HEK293T (cell line): ENCODE measurements at regions not wholly inside any gene's neighbourhood (a gene's known extent, or its start where the extent isn't known, plus 50 kb on each side); places are given as distances from the start of the nearest gene placed in this dataset.

ENCODE experiments used
- BHLHE40 ChIP-seq: fragments of 450-650 bp; IDR thresholded peaks from 2 replicates; pipeline ENCODE4 v1.6.1; 2016; ENCODE audit warnings: mild to moderate bottlenecking, moderate library complexity, borderline replicate concordance
- ELF4 ChIP-seq: fragments of 450-650 bp; IDR thresholded peaks from 2 replicates; pipeline ENCODE4 v1.6.1; 2017; ENCODE audit warnings: antibody characterized with exemption
- FOXA1 ChIP-seq: fragments of 450-650 bp; IDR thresholded peaks from 2 replicates; pipeline ENCODE4 v1.6.1; 2016; ENCODE audit warnings: mild to moderate bottlenecking
- FOXM1 ChIP-seq: fragments of 450-650 bp; IDR thresholded peaks from 2 replicates; pipeline ENCODE4 v1.6.1; 2017; ENCODE audit warnings: mild to moderate bottlenecking, borderline replicate concordance
- NFRKB ChIP-seq: fragments of 450-650 bp; IDR thresholded peaks from 2 replicates; pipeline ENCODE4 v1.6.1; 2016; ENCODE audit warnings: mild to moderate bottlenecking, moderate library complexity
- SP1 ChIP-seq: fragments of 450-650 bp; IDR thresholded peaks from 2 replicates; pipeline ENCODE4 v1.6.1; 2017

DNA sequence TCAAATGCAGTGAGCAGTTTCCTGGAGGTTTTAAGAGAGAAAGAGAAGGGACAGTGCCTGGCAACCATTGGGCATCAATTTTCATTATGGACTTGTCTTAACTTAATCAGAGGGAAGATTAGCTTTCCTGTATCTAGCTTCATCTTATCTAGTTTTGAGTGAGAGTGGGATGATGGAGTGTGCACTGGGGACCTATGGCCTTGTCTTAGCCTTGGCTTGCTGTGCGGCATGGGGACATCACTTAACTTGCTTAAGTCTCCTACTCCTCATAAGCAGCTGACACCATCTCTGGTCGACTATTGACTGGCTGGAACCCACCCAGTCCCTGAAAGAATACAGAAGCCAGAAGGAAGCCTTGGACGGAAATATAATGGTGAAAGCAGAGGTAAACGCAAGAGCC lies 344.0 kb downstream of the SOX11 start:
- no peak for TF ChIP-seq FOXM1
- TF ChIP-seq ELF4: no peak
- TF ChIP-seq NFRKB: no peak
- no peak for TF ChIP-seq BHLHE40
- no peak for TF ChIP-seq FOXA1
- no peak for TF ChIP-seq SP1
